ENCODE measurements at regions not wholly inside any gene's neighbourhood (a gene's known extent, or its start where the extent isn't known, plus 50 kb on each side); places are given as distances from the start of the nearest gene placed in this dataset.

DNA sequence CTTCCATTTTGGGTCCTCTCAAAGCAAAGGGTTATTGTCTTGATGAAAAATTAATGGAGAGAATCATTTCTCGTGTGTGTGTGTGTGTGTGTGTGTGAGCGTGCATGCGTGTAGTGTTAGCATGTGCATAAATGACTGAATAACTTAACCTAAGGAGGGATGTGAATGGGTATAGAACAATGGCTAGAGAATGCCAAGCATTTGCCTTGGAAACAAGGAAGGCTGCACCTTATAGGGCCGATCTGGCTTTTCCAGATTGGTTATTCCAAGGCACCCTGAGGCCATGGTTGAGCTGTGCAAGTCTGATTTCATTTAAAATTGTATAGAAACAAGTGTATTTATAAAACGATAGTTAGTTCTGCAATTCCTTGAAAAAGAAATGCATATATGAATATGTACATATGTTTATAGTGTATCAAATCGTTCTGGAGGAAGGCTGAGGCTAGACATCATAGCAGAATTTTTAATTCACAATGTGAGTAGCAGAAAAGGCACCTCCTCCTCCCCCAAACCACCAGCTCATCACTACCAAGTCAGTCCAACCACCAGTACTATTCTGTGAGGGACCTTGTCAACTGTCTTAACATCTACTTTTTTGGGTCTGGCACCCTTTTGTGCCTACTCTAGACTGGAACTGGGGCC lies 322.7 kb upstream of the ISX start:
- TF ChIP-seq, protein P1, sequence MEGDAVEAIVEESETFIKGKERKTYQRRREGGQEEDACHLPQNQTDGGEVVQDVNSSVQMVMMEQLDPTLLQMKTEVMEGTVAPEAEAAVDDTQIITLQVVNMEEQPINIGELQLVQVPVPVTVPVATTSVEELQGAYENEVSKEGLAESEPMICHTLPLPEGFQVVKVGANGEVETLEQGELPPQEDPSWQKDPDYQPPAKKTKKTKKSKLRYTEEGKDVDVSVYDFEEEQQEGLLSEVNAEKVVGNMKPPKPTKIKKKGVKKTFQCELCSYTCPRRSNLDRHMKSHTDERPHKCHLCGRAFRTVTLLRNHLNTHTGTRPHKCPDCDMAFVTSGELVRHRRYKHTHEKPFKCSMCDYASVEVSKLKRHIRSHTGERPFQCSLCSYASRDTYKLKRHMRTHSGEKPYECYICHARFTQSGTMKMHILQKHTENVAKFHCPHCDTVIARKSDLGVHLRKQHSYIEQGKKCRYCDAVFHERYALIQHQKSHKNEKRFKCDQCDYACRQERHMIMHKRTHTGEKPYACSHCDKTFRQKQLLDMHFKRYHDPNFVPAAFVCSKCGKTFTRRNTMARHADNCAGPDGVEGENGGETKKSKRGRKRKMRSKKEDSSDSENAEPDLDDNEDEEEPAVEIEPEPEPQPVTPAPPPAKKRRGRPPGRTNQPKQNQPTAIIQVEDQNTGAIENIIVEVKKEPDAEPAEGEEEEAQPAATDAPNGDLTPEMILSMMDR (IDR thresholded peaks at IDR 0.05; ENCODE audit: low read depth, low read length) = no peak
- H3K36me3 ChIP-seq = no peaks in the 10 kb centered on the region
- H3K9me3 ChIP-seq (ENCODE audit: severe bottlenecking) = no peaks in the 10 kb centered on the region
- no peaks in the 10 kb centered on the region for H3K27me3 ChIP-seq (ENCODE audit: insufficient read depth, low read depth, severe bottlenecking)
- H3K4me3 ChIP-seq (ENCODE audit: low read depth, low read length) = no peak overlapping the region
- H3K27ac ChIP-seq = no peak overlapping the region
- DNase-seq = no peak

- H3K9me3 ChIP-seq (ENCODE audit: severe bottlenecking) = no peaks in the 10 kb centered on the region
- no peaks in the 10 kb centered on the region for H3K27me3 ChIP-seq (ENCODE audit: insufficient read depth, low read depth, severe bottlenecking)
- no peak for DNase-seq
- H3K4me3 ChIP-seq (ENCODE audit: low read depth, low read length) = no peak overlapping the region
- TF ChIP-seq, protein P1 (IDR thresholded peaks at IDR 0.05; ENCODE audit: low read depth, low read length) = no peak
- no peak overlapping the region for H3K27ac ChIP-seq
- H3K36me3 ChIP-seq = no peaks in the 10 kb centered on the region
Measured at GRCh38 chr22:34760276-34761008, 305.5 kb upstream of the ISX start.

DNA sequence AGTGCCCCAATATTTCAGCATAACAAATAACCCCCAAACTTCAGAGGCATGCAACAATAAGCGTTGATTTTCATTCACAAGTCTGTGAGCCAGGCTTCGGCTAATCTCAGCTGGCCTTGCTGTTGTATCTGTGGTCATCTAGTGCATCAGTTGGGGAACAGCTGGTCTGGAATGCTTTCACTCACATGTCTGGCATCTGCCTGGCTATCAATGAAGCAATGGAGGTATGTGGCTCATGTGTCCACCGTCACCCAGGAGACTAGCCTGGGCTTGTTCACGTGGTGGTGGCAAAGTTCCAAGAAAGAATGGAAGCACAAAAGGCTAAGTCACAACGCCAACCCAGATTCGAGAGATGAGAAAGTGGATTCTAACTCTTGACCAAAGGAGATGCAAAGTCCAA lies 304.8 kb upstream of the ISX start:
- Histone ChIP-seq H3K27ac (no peak overlapping the region), H3K36me3 (no peaks in the 10 kb centered on the region), H3K9me3 (ENCODE audit: severe bottlenecking) (no peaks in the 10 kb centered on the region), H3K27me3 (ENCODE audit: insufficient read depth, low read depth, severe bottlenecking) (no peaks in the 10 kb centered on the region), H3K4me3 (ENCODE audit: low read depth, low read length) (no peak overlapping the region)
- DNase-seq = no peak
- TF ChIP-seq, protein P1 (IDR thresholded peaks at IDR 0.05; ENCODE audit: low read depth, low read length) = no peak

DNA sequence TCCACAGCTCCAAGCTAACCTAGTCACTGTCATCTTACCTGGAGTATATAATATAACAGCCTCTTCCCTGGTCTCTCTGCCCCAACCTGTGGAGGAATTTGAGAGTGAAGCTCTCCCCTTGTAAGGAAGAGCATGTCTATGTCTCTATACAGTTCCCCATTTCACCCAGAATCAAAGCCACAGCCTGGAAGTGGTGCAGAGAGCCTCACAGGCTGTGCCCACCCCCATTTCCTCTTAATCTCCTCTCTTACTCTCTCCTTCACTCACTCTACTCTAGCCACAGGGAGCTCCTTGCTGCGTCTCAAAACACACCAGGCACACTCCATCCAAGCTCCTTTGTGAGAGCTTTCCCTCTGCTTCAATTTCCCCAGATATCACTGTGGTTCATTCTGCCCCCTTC lies 302.5 kb upstream of the ISX start:
- TF ChIP-seq, protein P1 (IDR thresholded peaks at IDR 0.05; ENCODE audit: low read depth, low read length) = no peak
- Histone ChIP-seq H3K9me3 (ENCODE audit: severe bottlenecking) (no peaks in the 10 kb centered on the region), H3K27me3 (ENCODE audit: insufficient read depth, low read depth, severe bottlenecking) (no peaks in the 10 kb centered on the region)

GRCh38 chr22:34765115-34765514 lies 300.8 kb upstream of the ISX start:
- no peak overlapping the region for H3K4me3 ChIP-seq (ENCODE audit: low read depth, low read length)
- no peak overlapping the region for H3K27ac ChIP-seq
- no peak for DNase-seq
- H3K36me3 ChIP-seq = no peaks in the 10 kb centered on the region
- H3K27me3 ChIP-seq (ENCODE audit: insufficient read depth, low read depth, severe bottlenecking) = no peaks in the 10 kb centered on the region
- H3K9me3 ChIP-seq (ENCODE audit: severe bottlenecking) = no peaks in the 10 kb centered on the region
- TF ChIP-seq, protein P1 (IDR thresholded peaks at IDR 0.05; ENCODE audit: low read depth, low read length) = no peak

More for the DNA sequence above, 302.5 kb upstream of the ISX start:
- DNase-seq = no peak
- H3K36me3 ChIP-seq = no peaks in the 10 kb centered on the region
- H3K27ac ChIP-seq = no peak overlapping the region
- no peak overlapping the region for H3K4me3 ChIP-seq (ENCODE audit: low read depth, low read length)

Data from WERI-Rb-1 (cell line).